ENCODE measurements at regions not wholly inside any gene's neighbourhood (a gene's known extent, or its start where the extent isn't known, plus 50 kb on each side); places are given as distances from the start of the nearest gene placed in this dataset.

DNA sequence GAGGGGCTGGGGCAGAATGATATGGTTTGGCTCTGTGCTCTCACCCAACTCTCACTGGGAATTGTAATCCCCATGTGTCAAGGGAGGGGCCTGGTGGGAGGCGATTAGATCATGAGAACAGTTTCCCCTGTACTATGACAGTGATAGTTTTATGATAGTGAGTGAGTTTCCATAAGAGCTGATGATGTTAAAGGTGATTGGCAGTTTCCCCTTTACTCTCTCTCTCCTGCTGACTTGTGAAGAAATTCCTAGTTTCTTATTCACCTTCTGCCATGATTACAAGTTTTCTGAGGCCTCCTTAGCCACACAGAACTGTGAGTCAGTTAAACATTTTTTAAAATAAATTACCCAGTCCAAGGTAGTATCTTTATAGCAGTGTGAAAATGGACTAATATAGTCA lies 120.4 kb upstream of the CDH9 start:
- POLR2A ChIA-PET: no interaction called here
- CTCF ChIA-PET: no interaction called here
- H3K27ac Mint-ChIP-seq: no peak overlapping the region

DNA sequence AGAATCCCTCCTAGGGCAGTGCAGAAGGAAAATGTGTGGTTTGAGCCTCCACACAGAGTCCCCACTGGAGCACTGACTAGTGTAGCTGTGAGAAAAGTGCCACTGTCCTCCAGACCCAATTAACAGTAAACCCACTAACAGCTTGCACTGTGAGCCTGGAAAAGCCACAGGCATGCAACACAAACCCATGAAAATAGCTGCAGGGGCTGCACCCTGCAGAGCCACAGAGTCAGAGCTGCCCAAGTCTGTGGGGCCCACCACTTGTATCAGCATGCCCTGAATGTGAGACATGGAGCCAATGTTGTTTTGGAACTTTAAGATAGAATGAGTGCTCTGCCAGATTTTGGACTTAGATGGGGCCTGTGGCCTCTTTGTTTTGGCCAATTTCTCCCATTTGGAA lies 119.8 kb upstream of the CDH9 start:
- no peaks in the 10 kb centered on the region for H3K36me3 Mint-ChIP-seq (ENCODE audit: low read depth)
- ATAC-seq (ENCODE audit: poor library complexity): no peak
- no peaks in the 10 kb centered on the region for H3K4me1 Mint-ChIP-seq (ENCODE audit: low read depth)
- Histone ChIP-seq H3K9me3 (ENCODE audit: control insufficient read depth in 1 of 2, insufficient read depth in 1 of 2, low read length in 2 of 2) (peaks cover 9% of the 10 kb centered on the region in 2 experiments), H3K4me1 (ENCODE audit: insufficient read depth, low read length) (no peaks in the 10 kb centered on the region), H3K4me3 (ENCODE audit: low read length) (no peak overlapping the region), H3K27me3 (ENCODE audit: control insufficient read depth in 1 of 2, insufficient read depth in 2 of 2, low read length in 2 of 2) (no peaks in the 10 kb centered on the region), H3K36me3 (ENCODE audit: insufficient read depth, low read length) (no peaks in the 10 kb centered on the region), H3K27ac (ENCODE audit: low read depth in 1 of 2, low read length in 2 of 2) (no peak overlapping the region)
- TF ChIP-seq, protein P1, sequence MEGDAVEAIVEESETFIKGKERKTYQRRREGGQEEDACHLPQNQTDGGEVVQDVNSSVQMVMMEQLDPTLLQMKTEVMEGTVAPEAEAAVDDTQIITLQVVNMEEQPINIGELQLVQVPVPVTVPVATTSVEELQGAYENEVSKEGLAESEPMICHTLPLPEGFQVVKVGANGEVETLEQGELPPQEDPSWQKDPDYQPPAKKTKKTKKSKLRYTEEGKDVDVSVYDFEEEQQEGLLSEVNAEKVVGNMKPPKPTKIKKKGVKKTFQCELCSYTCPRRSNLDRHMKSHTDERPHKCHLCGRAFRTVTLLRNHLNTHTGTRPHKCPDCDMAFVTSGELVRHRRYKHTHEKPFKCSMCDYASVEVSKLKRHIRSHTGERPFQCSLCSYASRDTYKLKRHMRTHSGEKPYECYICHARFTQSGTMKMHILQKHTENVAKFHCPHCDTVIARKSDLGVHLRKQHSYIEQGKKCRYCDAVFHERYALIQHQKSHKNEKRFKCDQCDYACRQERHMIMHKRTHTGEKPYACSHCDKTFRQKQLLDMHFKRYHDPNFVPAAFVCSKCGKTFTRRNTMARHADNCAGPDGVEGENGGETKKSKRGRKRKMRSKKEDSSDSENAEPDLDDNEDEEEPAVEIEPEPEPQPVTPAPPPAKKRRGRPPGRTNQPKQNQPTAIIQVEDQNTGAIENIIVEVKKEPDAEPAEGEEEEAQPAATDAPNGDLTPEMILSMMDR (IDR thresholded peaks at IDR 0.05): no peak
- H3K27ac Mint-ChIP-seq: no peak overlapping the region
- intact Hi-C loops (cut with DNase I, micrococcal nuclease): no loop called here
- CTCF ChIA-PET: no interaction called here
- DNase-seq: no peak
- no peak overlapping the region for H3K4me3 Mint-ChIP-seq
- H3K9me3 Mint-ChIP-seq: peaks cover 28% of the 10 kb centered on the region
- H3K27me3 Mint-ChIP-seq: no peaks in the 10 kb centered on the region
- POLR2A ChIA-PET: no interaction called here

More for the DNA sequence above, 120.4 kb upstream of the CDH9 start:
- Histone ChIP-seq H3K27ac (ENCODE audit: low read depth in 1 of 2, low read length in 2 of 2) (no peak overlapping the region), H3K9me3 (ENCODE audit: control insufficient read depth in 1 of 2, insufficient read depth in 1 of 2, low read length in 2 of 2) (peaks cover 7 to 9% of the 10 kb centered on the region in 2 experiments), H3K4me3 (ENCODE audit: low read length) (no peak overlapping the region), H3K4me1 (ENCODE audit: insufficient read depth, low read length) (no peaks in the 10 kb centered on the region), H3K36me3 (ENCODE audit: insufficient read depth, low read length) (no peaks in the 10 kb centered on the region), H3K27me3 (ENCODE audit: control insufficient read depth in 1 of 2, insufficient read depth in 2 of 2, low read length in 2 of 2) (no peaks in the 10 kb centered on the region)
- Mint-ChIP-seq H3K4me3 (no peak overlapping the region), H3K9me3 (peaks cover 28% of the 10 kb centered on the region), H3K36me3 (ENCODE audit: low read depth) (no peaks in the 10 kb centered on the region), H3K27me3 (no peaks in the 10 kb centered on the region), H3K4me1 (ENCODE audit: low read depth) (no peaks in the 10 kb centered on the region)
- TF ChIP-seq, protein P1 (IDR thresholded peaks at IDR 0.05): no peak
- intact Hi-C loops (cut with DNase I, micrococcal nuclease): no loop called here
- DNase-seq (no peak), ATAC-seq (ENCODE audit: poor library complexity) (no peak)

DNA sequence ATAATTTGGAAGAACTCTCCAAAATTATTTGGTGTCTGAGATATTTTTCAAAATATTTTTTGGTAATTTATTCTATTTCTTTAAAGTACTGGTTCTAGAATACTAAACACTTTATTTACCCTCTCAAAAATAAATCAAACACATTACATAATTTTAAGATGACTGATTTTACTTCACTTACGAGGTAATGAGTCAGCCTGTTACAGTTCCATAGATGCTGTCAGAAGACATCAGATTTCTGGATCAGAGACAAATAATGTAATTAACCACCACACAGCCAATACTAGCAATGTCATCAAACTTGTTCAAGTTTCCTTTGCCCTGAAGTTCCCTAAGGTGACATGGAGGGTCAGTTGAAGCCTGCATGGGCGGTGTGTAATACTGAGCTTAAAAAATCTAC lies 106.1 kb upstream of the CDH9 start:
- Histone ChIP-seq H3K4me1 (ENCODE audit: insufficient read depth, low read length) (no peaks in the 10 kb centered on the region), H3K36me3 (ENCODE audit: insufficient read depth, low read length) (no peaks in the 10 kb centered on the region), H3K27ac (ENCODE audit: low read depth in 1 of 2, low read length in 2 of 2) (no peak overlapping the region), H3K9me3 (ENCODE audit: control insufficient read depth in 1 of 2, insufficient read depth in 1 of 2, low read length in 2 of 2) (peaks cover 0 to 9% of the 10 kb centered on the region in 2 experiments), H3K27me3 (ENCODE audit: control insufficient read depth in 1 of 2, insufficient read depth in 2 of 2, low read length in 2 of 2) (no peaks in the 10 kb centered on the region), H3K4me3 (ENCODE audit: low read length) (no peak overlapping the region)
- Mint-ChIP-seq H3K4me1 (ENCODE audit: low read depth) (no peaks in the 10 kb centered on the region), H3K9me3 (peaks cover 3% of the 10 kb centered on the region), H3K27me3 (no peaks in the 10 kb centered on the region), H3K4me3 (no peak overlapping the region), H3K27ac (no peak overlapping the region), H3K36me3 (ENCODE audit: low read depth) (no peaks in the 10 kb centered on the region)
- ATAC-seq (ENCODE audit: poor library complexity) (no peak), DNase-seq (no peak)
- TF ChIP-seq, protein P1 (IDR thresholded peaks at IDR 0.05): no peak
- intact Hi-C loops (cut with DNase I, micrococcal nuclease): no loop called here
- ChIA-PET CTCF (no interaction called here), POLR2A (no interaction called here)

Measured in CD4-positive, alpha-beta T cell (primary cell).